ENCODE measurements at regions not wholly inside any gene's neighbourhood (a gene's known extent, or its start where the extent isn't known, plus 50 kb on each side); places are given as distances from the start of the nearest gene placed in this dataset.
"Not testable (repeated sequence)": the region's sequence is repeated elsewhere in the genome, so short reads cannot be mapped to it uniquely, and the experiment has no call there.

- TF ChIP-seq CTCF (conservative IDR thresholded peaks at IDR 0.05; ENCODE audit: low read depth): no peak
- CTCF ChIA-PET: no interaction called here
- no peak for DNase-seq (ENCODE audit: low spot score)
- POLR2A ChIA-PET (ENCODE audit: low non-redundant PET): no interaction called here
- no peak overlapping the region for H3K27ac ChIP-seq
These were observed 1305.3 kb upstream of the LRRTM3 start for GRCh38 chr10:65620404-65621048.

- TF ChIP-seq CTCF (conservative IDR thresholded peaks at IDR 0.05; ENCODE audit: low read depth): no peak
- peak; percentile 26 for DNase-seq (ENCODE audit: low spot score)
- CTCF ChIA-PET: no interaction called here
- H3K27ac ChIP-seq: no peak overlapping the region
- POLR2A ChIA-PET (ENCODE audit: low non-redundant PET): no interaction called here
These were observed 1303.2 kb upstream of the LRRTM3 start for GRCh38 chr10:65622608-65623007.

- TF ChIP-seq CTCF (conservative IDR thresholded peaks at IDR 0.05; ENCODE audit: low read depth): no peak
- CTCF ChIA-PET: no interaction called here
- H3K27ac ChIP-seq: no peak overlapping the region
- no peak for DNase-seq (ENCODE audit: low spot score)
- POLR2A ChIA-PET (ENCODE audit: low non-redundant PET): no interaction called here
These were observed 1297.2 kb upstream of the LRRTM3 start for GRCh38 chr10:65628493-65629139.

GRCh38 chr10:65660006-65660405 is 1265.8 kb upstream of the LRRTM3 start:
- no peak for TF ChIP-seq CTCF (conservative IDR thresholded peaks at IDR 0.05; ENCODE audit: low read depth)
- POLR2A ChIA-PET (ENCODE audit: low non-redundant PET): no interaction called here
- DNase-seq (ENCODE audit: low spot score): no peak
- CTCF ChIA-PET: no interaction called here
- H3K27ac ChIP-seq: no peak overlapping the region

- ChIA-PET CTCF (interaction anchor here (0.8 kb wide), 1 partner anchor 511 kb away, joined by 4 read pairs; no protein-coding TSS in a partner anchor), POLR2A (ENCODE audit: low non-redundant PET) (no interaction called here)
- no peak overlapping the region for H3K27ac ChIP-seq
- no peak for TF ChIP-seq CTCF (conservative IDR thresholded peaks at IDR 0.05; ENCODE audit: low read depth)
- no peak for DNase-seq (ENCODE audit: low spot score)
These were observed 1255.7 kb upstream of the LRRTM3 start for GRCh38 chr10:65670087-65670486.

GRCh38 chr10:65670596-65670995 is 1255.2 kb upstream of the LRRTM3 start:
- CTCF ChIA-PET: interaction anchor here (0.8 kb wide), 1 partner anchor 512 kb away, joined by 4 read pairs; no protein-coding TSS in a partner anchor
- POLR2A ChIA-PET (ENCODE audit: low non-redundant PET); DNase-seq (ENCODE audit: low spot score); H3K27ac ChIP-seq: not testable (repeated sequence)

- DNase-seq (ENCODE audit: low spot score): no peak
- no peak overlapping the region for H3K27ac ChIP-seq
- ChIA-PET CTCF (no interaction called here), POLR2A (ENCODE audit: low non-redundant PET) (no interaction called here)
- TF ChIP-seq CTCF (conservative IDR thresholded peaks at IDR 0.05; ENCODE audit: low read depth): no peak
These were observed 1250.6 kb upstream of the LRRTM3 start for GRCh38 chr10:65675236-65675635.

All from RWPE1 (cell line).